ENCODE measurements at regions not wholly inside any gene's neighbourhood (a gene's known extent, or its start where the extent isn't known, plus 50 kb on each side); places are given as distances from the start of the nearest gene placed in this dataset.
"Not testable (repeated sequence)": the region's sequence is repeated elsewhere in the genome, so short reads cannot be mapped to it uniquely, and the experiment has no call there.

DNA sequence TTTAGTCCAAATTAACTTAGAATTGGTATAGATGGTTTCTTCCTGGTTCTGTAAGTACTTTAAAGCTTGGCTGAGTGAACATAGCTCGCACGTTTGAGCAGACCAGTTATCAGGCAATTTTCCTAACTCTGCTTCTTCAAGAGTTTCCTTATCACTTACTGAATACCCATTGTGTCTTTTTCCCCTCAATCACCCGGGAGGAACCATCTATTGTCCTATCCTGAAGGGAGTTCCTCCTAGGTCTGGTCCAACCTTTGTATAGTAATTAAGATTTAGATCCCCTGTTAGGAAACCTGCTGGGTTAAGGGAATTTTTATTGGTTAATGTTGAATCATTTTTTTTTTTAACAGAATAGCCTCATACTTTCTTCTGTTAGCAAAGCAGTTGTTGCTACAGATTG is 1215.0 kb upstream of the ATXN8OS start:
- H3K4me1 ChIP-seq (ENCODE audit: control insufficient read depth, insufficient read depth, low read length); H3K9ac ChIP-seq (ENCODE audit: low read length); DNase-seq (ENCODE audit: low read depth); H3K4me3 ChIP-seq (ENCODE audit: low read length); H3K9me3 ChIP-seq (ENCODE audit: control insufficient read depth, low read length); H3K27me3 ChIP-seq (replicated peaks; ENCODE audit: control insufficient read depth, insufficient read depth, low read length); H3K36me3 ChIP-seq (ENCODE audit: control insufficient read depth, insufficient read depth, low read length, severe bottlenecking): not testable (repeated sequence)

DNA sequence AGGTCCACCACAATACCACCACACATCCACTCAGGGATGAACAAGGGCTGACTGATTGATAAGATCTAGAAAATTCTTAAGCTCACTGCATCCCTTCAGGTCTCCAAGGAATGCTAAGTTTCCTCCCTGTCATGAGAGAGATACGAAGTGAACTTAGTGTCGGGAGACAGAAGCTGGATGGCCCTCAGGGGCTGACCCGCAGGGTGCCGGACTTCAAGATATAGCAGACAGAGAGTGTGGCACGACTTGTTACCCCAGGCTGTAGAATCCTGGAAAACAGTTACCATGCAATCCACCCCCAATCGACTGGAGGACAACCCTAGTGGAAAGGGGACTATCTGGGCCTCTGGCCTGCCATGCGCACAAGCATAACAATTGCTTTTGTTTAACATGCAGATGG is 1217.5 kb upstream of the ATXN8OS start:
- H3K36me3 ChIP-seq (ENCODE audit: control insufficient read depth, insufficient read depth, low read length, severe bottlenecking); H3K4me3 ChIP-seq (ENCODE audit: low read length); H3K27me3 ChIP-seq (replicated peaks; ENCODE audit: control insufficient read depth, insufficient read depth, low read length); H3K9ac ChIP-seq (ENCODE audit: low read length); DNase-seq (ENCODE audit: low read depth); H3K4me1 ChIP-seq (ENCODE audit: control insufficient read depth, insufficient read depth, low read length); H3K9me3 ChIP-seq (ENCODE audit: control insufficient read depth, low read length): not testable (repeated sequence)

DNA sequence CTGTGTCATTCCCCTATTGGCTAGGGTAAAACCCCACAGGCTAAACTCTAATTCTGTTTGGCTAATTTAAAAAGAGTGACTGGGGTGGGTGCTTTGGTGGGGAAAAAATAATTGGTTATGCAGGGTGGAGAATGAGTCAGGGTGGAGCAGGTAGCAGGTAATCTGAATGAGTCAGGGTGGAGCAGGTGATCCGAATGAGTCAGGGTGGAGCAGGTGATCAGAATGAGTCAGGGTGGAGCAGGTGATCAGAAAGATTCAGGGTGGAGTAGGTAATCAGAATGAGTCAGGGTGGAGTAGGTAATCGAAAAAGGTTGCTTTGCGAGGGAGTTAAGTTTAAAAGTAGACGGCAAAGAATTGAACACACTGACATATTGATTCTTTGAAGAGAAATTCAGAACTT is 1218.8 kb upstream of the ATXN8OS start:
- peaks cover 3% of the 10 kb centered on the region for H3K9me3 ChIP-seq (ENCODE audit: control insufficient read depth, low read length)
- no peaks in the 10 kb centered on the region for H3K4me1 ChIP-seq (ENCODE audit: control insufficient read depth, insufficient read depth, low read length)
- no peak for DNase-seq (ENCODE audit: low read depth)
- no peaks in the 10 kb centered on the region for H3K27me3 ChIP-seq (replicated peaks; ENCODE audit: control insufficient read depth, insufficient read depth, low read length)
- no peak overlapping the region for H3K4me3 ChIP-seq (ENCODE audit: low read length)
- no peaks in the 10 kb centered on the region for H3K36me3 ChIP-seq (ENCODE audit: control insufficient read depth, insufficient read depth, low read length, severe bottlenecking)
- H3K9ac ChIP-seq (ENCODE audit: low read length), result no peak overlapping the region

DNA sequence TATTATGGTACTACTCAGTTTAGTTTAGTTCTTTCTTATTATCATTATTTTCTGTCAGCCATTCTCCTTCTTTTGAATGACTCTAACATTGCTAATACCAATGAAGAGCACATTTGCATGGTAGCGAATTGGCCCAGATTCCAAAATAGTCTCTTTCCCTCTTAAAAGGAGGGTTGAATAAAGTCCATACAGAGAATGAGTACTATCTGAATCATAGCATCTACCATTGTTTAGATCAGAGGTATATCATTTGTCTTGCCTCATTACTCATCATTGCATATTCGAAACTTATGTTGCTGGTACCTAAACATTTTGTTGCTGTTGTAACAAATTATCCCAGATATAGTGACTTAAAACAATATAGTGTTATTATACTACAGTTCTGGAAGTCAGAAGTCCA is 1235.3 kb upstream of the ATXN8OS start:
- Histone ChIP-seq H3K4me1 (ENCODE audit: control insufficient read depth, insufficient read depth, low read length) (no peaks in the 10 kb centered on the region), H3K4me3 (ENCODE audit: low read length) (no peak overlapping the region), H3K27me3 (replicated peaks; ENCODE audit: control insufficient read depth, insufficient read depth, low read length) (no peaks in the 10 kb centered on the region), H3K36me3 (ENCODE audit: control insufficient read depth, insufficient read depth, low read length, severe bottlenecking) (no peaks in the 10 kb centered on the region), H3K9ac (ENCODE audit: low read length) (no peak overlapping the region), H3K9me3 (ENCODE audit: control insufficient read depth, low read length) (peaks cover 6% of the 10 kb centered on the region)
- DNase-seq (ENCODE audit: low read depth), result no peak

DNA sequence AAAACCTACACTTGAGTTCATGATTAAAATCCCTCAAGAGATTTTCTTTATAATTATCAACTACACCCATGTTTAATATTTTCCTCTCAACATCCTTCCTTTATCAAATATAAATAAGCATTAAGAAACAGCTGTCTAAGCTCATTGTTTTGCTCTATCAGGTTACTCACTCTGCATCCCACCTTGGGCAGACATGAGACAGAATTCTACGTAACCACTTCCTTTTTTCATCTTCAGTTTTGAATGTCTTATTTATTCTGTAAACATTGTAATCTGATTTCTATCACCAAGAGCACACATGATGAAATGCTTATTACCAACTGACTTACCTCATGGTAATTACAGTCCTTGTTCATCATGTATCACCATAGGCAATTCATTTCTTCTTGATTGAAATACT is 1256.6 kb upstream of the ATXN8OS start:
- Histone ChIP-seq H3K27me3 (replicated peaks; ENCODE audit: control insufficient read depth, insufficient read depth, low read length) (no peaks in the 10 kb centered on the region), H3K9me3 (ENCODE audit: control insufficient read depth, low read length) (no peaks in the 10 kb centered on the region), H3K36me3 (ENCODE audit: control insufficient read depth, insufficient read depth, low read length, severe bottlenecking) (no peaks in the 10 kb centered on the region), H3K9ac (ENCODE audit: low read length) (no peak overlapping the region), H3K4me3 (ENCODE audit: low read length) (no peak overlapping the region), H3K4me1 (ENCODE audit: control insufficient read depth, insufficient read depth, low read length) (no peaks in the 10 kb centered on the region)
- DNase-seq (ENCODE audit: low read depth), result no peak

DNA sequence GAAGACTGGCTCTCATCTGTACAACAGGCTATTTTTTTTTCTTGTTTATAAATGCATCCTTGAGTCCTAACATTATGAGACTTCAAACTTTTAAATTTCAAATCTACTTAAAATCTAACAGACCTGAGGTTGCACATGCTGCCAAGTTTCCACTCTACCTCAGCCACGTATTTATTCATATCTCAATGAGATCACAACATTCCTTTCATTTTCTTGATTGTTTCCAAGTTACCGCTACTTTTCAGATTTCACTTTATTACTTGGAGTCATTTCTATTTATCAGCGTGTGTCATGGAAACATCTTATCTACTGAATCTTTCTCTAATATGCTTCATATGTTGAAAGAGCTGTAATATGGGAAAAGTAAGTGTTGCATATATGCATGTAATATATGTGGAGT is 1257.5 kb upstream of the ATXN8OS start:
- Histone ChIP-seq H3K27me3 (replicated peaks; ENCODE audit: control insufficient read depth, insufficient read depth, low read length) (no peaks in the 10 kb centered on the region), H3K9ac (ENCODE audit: low read length) (no peak overlapping the region), H3K9me3 (ENCODE audit: control insufficient read depth, low read length) (peaks cover 3% of the 10 kb centered on the region), H3K4me3 (ENCODE audit: low read length) (no peak overlapping the region), H3K4me1 (ENCODE audit: control insufficient read depth, insufficient read depth, low read length) (no peaks in the 10 kb centered on the region), H3K36me3 (ENCODE audit: control insufficient read depth, insufficient read depth, low read length, severe bottlenecking) (no peaks in the 10 kb centered on the region)
- no peak for DNase-seq (ENCODE audit: low read depth)

DNA sequence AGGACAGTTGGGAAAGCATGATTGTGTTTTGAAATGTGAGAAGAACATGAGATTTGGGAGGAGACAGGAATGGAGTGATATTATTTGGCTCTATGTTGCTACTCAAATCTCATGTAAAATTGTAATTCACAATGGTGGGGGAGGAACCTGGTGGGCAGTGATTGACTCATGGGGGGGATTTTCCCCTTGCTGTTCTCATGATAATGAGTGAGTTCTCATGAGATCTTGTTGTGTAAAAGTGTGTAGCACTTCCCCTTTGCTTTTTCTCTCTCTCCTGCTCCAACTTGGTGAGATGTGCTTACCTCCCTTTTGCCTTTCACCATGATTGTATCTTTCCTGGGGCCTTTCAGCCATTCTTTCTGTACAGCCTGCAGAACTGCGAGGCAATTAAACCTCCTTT is 1261.0 kb upstream of the ATXN8OS start:
- H3K9me3 ChIP-seq (ENCODE audit: control insufficient read depth, low read length), result peaks cover 4% of the 10 kb centered on the region
- no peak overlapping the region for H3K9ac ChIP-seq (ENCODE audit: low read length)
- DNase-seq (ENCODE audit: low read depth), result no peak
- no peak overlapping the region for H3K4me3 ChIP-seq (ENCODE audit: low read length)
- no peaks in the 10 kb centered on the region for H3K36me3 ChIP-seq (ENCODE audit: control insufficient read depth, insufficient read depth, low read length, severe bottlenecking)
- no peaks in the 10 kb centered on the region for H3K4me1 ChIP-seq (ENCODE audit: control insufficient read depth, insufficient read depth, low read length)
- H3K27me3 ChIP-seq (replicated peaks; ENCODE audit: control insufficient read depth, insufficient read depth, low read length), result no peaks in the 10 kb centered on the region

DNA sequence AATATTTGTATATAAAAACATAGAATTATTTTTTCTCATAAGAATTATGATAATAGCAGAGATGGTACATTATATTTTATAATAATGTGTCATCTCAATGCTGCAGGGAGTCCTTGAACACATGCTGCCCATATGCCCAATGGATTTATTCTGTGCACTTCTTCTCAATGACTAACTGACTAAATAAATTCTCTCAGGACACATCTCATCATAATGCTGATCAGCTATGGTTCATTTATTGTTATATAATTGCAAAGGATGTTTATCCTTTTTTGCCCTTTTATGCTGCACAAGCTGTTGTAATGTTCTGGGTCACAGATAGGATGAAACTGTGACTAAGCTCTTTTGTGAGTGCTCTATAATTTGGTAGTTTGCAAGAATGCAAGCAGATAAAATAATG is 1273.3 kb upstream of the ATXN8OS start:
- peaks cover 4% of the 10 kb centered on the region for H3K9me3 ChIP-seq (ENCODE audit: control insufficient read depth, low read length)

DNA sequence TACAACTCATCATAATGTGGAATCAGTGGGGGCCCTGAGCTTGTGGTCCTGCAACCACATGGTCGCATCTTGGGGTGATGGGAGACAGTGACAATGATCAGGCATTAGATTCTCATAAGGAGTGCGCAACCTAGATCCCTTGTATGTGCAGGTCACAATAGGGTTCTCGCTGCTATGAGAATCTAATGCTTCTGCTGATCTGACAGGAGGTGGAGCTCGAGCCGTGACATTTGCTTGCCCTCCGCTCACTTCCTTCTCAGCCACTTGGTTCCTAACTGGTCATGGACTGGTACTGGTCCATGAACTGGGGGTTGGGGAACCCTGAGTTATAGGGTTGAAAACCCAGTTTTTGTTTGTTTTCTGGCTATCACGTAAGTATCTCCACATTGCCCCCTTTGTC is 1290.9 kb upstream of the ATXN8OS start:
- no peak overlapping the region for H3K4me3 ChIP-seq (ENCODE audit: low read length)
- no peaks in the 10 kb centered on the region for H3K9me3 ChIP-seq (ENCODE audit: control insufficient read depth, low read length)
- H3K36me3 ChIP-seq (ENCODE audit: control insufficient read depth, insufficient read depth, low read length, severe bottlenecking), result no peaks in the 10 kb centered on the region
- no peak overlapping the region for H3K9ac ChIP-seq (ENCODE audit: low read length)
- no peaks in the 10 kb centered on the region for H3K4me1 ChIP-seq (ENCODE audit: control insufficient read depth, insufficient read depth, low read length)
- no peaks in the 10 kb centered on the region for H3K27me3 ChIP-seq (replicated peaks; ENCODE audit: control insufficient read depth, insufficient read depth, low read length)
- no peak for DNase-seq (ENCODE audit: low read depth)

More for the DNA sequence above, 1273.3 kb upstream of the ATXN8OS start:
- DNase-seq (ENCODE audit: low read depth), result no peak
- Histone ChIP-seq H3K4me3 (ENCODE audit: low read length) (no peak overlapping the region), H3K27me3 (replicated peaks; ENCODE audit: control insufficient read depth, insufficient read depth, low read length) (no peaks in the 10 kb centered on the region), H3K9ac (ENCODE audit: low read length) (no peak overlapping the region), H3K4me1 (ENCODE audit: control insufficient read depth, insufficient read depth, low read length) (no peaks in the 10 kb centered on the region), H3K36me3 (ENCODE audit: control insufficient read depth, insufficient read depth, low read length, severe bottlenecking) (no peaks in the 10 kb centered on the region)

DNA sequence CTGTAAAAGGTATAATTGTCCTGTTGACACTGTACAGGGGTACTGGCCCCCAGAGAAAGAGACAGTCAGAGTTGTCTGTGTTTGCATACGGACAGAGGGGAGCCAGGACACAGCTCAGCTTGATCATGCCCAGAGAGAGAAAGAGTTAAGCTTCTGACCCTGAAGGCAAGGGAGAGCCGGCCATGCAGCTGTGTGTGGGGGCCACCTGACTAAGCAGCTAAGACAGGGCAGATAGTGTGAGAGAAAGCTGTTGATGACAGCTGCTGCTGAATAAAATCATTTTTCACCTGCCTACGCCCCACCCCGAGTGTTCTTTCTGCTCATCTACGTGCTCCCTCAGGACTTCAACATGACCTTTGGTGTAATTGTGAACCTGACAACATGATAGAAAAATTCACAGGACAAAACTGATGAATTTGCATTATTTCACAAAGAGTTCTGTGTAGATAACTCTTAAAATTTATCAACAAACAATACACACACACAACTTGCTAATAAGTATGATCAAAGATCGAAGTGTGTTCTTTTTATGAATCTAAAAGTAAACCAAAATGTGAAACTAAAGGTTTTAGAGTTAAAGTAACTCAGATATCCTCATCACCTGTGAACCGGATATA is 1294.3 kb upstream of the ATXN8OS start:
- no peak for DNase-seq (ENCODE audit: low read depth)
- no peaks in the 10 kb centered on the region for H3K36me3 ChIP-seq (ENCODE audit: control insufficient read depth, insufficient read depth, low read length, severe bottlenecking)
- no peaks in the 10 kb centered on the region for H3K27me3 ChIP-seq (replicated peaks; ENCODE audit: control insufficient read depth, insufficient read depth, low read length)
- no peak overlapping the region for H3K9ac ChIP-seq (ENCODE audit: low read length)
- no peaks in the 10 kb centered on the region for H3K9me3 ChIP-seq (ENCODE audit: control insufficient read depth, low read length)
- no peaks in the 10 kb centered on the region for H3K4me1 ChIP-seq (ENCODE audit: control insufficient read depth, insufficient read depth, low read length)
- no peak overlapping the region for H3K4me3 ChIP-seq (ENCODE audit: low read length)

DNA sequence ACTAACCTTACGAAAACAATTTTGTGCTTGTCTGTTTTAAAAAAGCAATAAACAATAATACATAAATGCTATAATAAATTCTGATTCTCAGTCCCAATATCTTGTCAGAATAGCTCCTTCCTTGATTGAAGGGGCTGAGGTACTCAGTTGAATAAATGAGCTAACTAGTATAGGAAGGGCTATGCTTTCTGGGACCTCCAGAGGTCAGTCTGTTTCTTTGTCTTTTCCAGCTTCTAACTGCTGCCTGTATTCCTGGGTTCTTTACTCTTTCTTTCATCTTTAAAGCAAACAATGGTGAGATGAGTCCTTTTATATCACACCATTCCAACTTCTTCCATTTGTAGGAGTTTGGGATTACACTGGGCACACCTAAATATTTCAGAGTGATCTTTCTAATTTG is 1297.0 kb upstream of the ATXN8OS start:
- no peak overlapping the region for H3K9ac ChIP-seq (ENCODE audit: low read length)
- no peaks in the 10 kb centered on the region for H3K4me1 ChIP-seq (ENCODE audit: control insufficient read depth, insufficient read depth, low read length)
- H3K27me3 ChIP-seq (replicated peaks; ENCODE audit: control insufficient read depth, insufficient read depth, low read length), result no peaks in the 10 kb centered on the region
- DNase-seq (ENCODE audit: low read depth), result no peak
- H3K36me3 ChIP-seq (ENCODE audit: control insufficient read depth, insufficient read depth, low read length, severe bottlenecking), result no peaks in the 10 kb centered on the region
- H3K4me3 ChIP-seq (ENCODE audit: low read length), result no peak overlapping the region
- H3K9me3 ChIP-seq (ENCODE audit: control insufficient read depth, low read length), result no peaks in the 10 kb centered on the region

DNA sequence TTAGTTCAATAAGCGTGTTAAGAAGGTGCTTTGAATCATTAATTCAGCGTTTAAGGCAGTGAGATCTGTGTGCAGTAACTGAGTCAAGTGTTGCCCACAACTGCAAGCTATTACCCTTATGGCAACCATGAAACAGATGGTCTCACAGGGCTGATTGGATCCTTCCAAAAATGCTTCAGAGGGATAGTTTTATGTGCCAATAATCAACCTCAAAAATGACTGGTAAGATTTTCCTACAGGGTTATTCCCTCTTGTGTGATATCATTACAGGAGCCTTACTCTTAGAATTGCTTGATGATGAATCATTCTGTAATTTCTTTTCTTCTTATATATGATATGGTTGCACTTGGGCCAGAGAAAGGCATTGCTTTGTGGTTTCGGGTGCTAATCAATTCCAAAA is 1299.2 kb upstream of the ATXN8OS start:
- Histone ChIP-seq H3K9ac (ENCODE audit: low read length) (no peak overlapping the region), H3K27me3 (replicated peaks; ENCODE audit: control insufficient read depth, insufficient read depth, low read length) (no peaks in the 10 kb centered on the region), H3K4me1 (ENCODE audit: control insufficient read depth, insufficient read depth, low read length) (no peaks in the 10 kb centered on the region), H3K4me3 (ENCODE audit: low read length) (no peak overlapping the region), H3K9me3 (ENCODE audit: control insufficient read depth, low read length) (no peaks in the 10 kb centered on the region), H3K36me3 (ENCODE audit: control insufficient read depth, insufficient read depth, low read length, severe bottlenecking) (no peaks in the 10 kb centered on the region)
- no peak for DNase-seq (ENCODE audit: low read depth)
